ENCODE measurements at regions not wholly inside any gene's neighbourhood (a gene's known extent, or its start where the extent isn't known, plus 50 kb on each side); places are given as distances from the start of the nearest gene placed in this dataset.
A peak's percentile ranks its signal among the peaks of the same experiment; 100 is the strongest.

GRCh38 chr6:14903176-14904038, 342.5 kb upstream of the JARID2 start:
- no peak for DNase-seq (ENCODE audit: low spot score)

- no peak for DNase-seq (ENCODE audit: low spot score)
Measured at GRCh38 chr6:14905201-14905600, 340.7 kb upstream of the JARID2 start.

- no peak for DNase-seq (ENCODE audit: low spot score)
Measured at GRCh38 chr6:14906621-14907020, 339.2 kb upstream of the JARID2 start.

- DNase-seq (ENCODE audit: low spot score), result no peak
Measured at GRCh38 chr6:14910692-14911547, 334.9 kb upstream of the JARID2 start.

GRCh38 chr6:14912226-14912625, 333.6 kb upstream of the JARID2 start:
- DNase-seq (ENCODE audit: low spot score), result no peak

- DNase-seq (ENCODE audit: low spot score), result no peak
Measured at GRCh38 chr6:14912706-14913105, 333.2 kb upstream of the JARID2 start.

- no peak for DNase-seq (ENCODE audit: low spot score)
Measured at GRCh38 chr6:14913931-14914330, 331.9 kb upstream of the JARID2 start.

- no peak for DNase-seq (ENCODE audit: low spot score)
Measured at GRCh38 chr6:14915888-14916832, 329.7 kb upstream of the JARID2 start.

- DNase-seq (ENCODE audit: low spot score), result no peak
Measured at GRCh38 chr6:14917109-14917910, 328.6 kb upstream of the JARID2 start.

GRCh38 chr6:14918200-14918907, 327.5 kb upstream of the JARID2 start:
- no peak for DNase-seq (ENCODE audit: low spot score)

GRCh38 chr6:14919038-14919670, 326.7 kb upstream of the JARID2 start:
- DNase-seq (ENCODE audit: low spot score), result no peak

- DNase-seq (ENCODE audit: low spot score), result no peak
Measured at GRCh38 chr6:14920276-14920675, 325.6 kb upstream of the JARID2 start.

- no peak for DNase-seq (ENCODE audit: low spot score)
Measured at GRCh38 chr6:14921170-14921569, 324.7 kb upstream of the JARID2 start.

- DNase-seq (ENCODE audit: low spot score), result no peak
Measured at GRCh38 chr6:14921878-14922671, 323.8 kb upstream of the JARID2 start.

- DNase-seq (ENCODE audit: low spot score), result no peak
Measured at GRCh38 chr6:14922706-14923460, 323.0 kb upstream of the JARID2 start.

GRCh38 chr6:14924126-14925024, 321.5 kb upstream of the JARID2 start:
- peak; percentile 60 for DNase-seq (ENCODE audit: low spot score)
